ENCODE measurements at regions not wholly inside any gene's neighbourhood (a gene's known extent, or its start where the extent isn't known, plus 50 kb on each side); places are given as distances from the start of the nearest gene placed in this dataset.
A peak's percentile ranks its signal among the peaks of the same experiment; 100 is the strongest.

DNA sequence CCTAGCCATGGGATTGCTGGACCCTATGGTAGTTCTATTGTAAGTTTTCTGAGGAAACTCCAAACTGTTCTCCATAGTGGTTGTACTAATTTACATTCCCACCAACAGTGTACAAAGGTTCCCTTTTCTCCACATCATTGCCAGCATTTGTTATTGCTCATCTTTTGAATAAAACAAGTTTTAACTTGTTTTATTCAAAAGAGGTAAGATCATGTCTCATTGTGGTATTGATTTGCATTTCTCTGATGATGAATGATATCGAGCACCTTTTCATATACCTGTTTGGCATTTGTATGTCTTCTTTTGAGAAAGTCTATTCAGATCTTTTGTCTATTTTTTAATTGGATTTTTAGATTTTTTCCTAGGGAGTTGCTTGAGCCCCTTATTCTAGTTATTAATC is 819.1 kb downstream of the TUSC7 start:
- DNase-seq: no peak

- DNase-seq: no peak
Measured at GRCh38 chr3:117531078-117531767, 821.6 kb downstream of the TUSC7 start.

- DNase-seq: no peak
Measured at GRCh38 chr3:117532268-117532667, 822.7 kb downstream of the TUSC7 start.

DNA sequence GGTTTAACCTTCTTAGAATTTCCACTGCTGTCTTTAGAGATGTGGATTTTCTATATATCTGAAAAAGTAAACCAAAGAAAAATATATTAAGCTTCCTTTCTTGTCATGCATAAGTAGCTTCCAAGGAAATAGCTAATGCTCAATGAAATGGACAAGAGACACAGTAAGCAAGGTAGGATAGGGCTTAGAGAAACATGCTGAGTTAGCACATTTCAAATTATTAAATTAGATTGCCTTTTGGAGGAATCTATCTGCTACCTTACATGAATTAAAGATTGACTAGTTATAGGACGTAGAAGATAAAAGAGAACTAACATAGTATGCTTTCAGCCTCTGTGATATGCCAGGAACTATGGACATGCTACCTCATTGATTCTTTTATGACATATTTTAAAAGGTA is 824.6 kb downstream of the TUSC7 start:
- no peak for DNase-seq

DNA sequence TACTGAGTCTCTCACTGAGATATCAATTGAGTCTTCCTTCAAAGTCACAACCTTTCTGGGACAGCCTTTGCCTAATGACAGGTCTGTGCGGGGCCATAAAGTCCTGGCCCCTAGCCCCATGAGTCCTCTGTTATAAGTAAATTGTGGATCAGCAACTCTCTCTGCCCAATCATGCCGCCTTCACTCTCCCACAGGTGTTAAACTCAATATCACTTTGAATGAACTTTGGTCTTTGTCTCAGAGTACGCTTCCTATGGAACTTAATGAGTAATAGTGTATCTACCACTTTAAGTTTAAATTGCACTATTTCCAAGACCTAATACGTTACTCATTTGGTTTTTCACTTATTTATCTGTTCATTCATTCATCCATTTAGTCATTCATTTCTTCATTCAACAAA is 826.4 kb downstream of the TUSC7 start:
- DNase-seq: no peak

- DNase-seq: no peak
Measured at GRCh38 chr3:117537949-117538348, 828.4 kb downstream of the TUSC7 start.

- no peak for DNase-seq
Measured at GRCh38 chr3:117539729-117540128, 830.1 kb downstream of the TUSC7 start.

DNA sequence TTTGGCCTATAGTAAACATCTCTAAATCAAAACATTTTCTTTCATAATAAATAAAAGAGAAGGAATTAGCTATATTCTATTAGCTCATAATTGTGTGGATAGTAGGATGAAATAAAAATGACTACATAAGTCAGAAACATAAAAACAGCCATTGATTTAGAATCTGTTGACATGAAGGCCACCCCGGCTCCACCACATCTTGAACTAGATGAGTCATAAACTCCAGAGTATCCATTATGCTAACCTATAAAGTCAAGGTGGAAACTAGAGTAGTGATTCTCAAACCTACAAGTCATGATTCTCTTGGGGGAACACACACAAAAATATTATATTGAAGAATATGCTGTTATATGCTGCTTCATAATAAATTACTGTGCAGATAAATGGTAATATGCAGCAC is 831.0 kb downstream of the TUSC7 start:
- no peak for DNase-seq

DNA sequence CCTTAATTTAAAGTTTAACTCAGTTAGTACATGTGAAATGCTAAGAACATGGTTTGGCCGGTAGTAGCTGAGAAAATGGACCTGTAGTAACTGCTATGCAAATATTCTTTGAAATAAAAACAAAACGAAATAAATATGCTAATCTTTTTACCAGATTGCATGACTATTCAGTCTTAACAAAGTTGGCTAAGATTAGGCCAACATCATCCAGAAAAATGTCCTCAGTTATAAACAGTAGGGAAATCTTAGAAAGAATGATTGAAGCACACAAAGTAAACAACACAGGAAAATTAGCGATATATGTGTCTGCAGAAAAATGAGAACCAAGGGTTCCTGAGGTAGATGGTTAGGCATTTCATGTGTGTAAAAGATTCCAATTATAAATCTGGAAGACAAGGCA is 832.1 kb downstream of the TUSC7 start:
- no peak for DNase-seq

GRCh38 chr3:117543521-117543920 is 833.9 kb downstream of the TUSC7 start:
- no peak for DNase-seq

- DNase-seq: no peak
Measured at GRCh38 chr3:117545484-117545883, 835.9 kb downstream of the TUSC7 start.

GRCh38 chr3:117547956-117548550 is 838.5 kb downstream of the TUSC7 start:
- peak; percentile 84 for DNase-seq

DNA sequence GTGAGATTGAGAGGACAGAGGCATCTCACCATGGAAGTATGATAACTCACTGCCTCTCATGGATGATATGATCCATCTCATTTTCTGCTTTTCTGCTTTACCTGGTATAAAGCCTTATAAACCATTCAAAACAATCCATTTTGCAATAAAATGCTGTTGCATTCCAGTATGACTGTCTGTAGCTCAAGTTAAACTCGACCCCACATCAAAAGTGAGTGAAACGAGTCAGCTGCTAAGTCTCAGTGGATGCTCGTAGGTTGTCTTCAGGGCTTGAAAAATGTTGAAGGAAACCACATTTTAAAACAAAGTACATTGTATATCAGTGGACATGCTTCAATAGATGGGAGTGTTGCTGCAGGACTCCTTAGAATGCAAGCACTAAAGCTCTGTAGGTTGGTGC is 839.0 kb downstream of the TUSC7 start:
- peak; percentile 8 for DNase-seq

GRCh38 chr3:117549716-117550115 is 840.1 kb downstream of the TUSC7 start:
- DNase-seq: peak; percentile 6

- no peak for DNase-seq
Measured at GRCh38 chr3:117550766-117551165, 841.2 kb downstream of the TUSC7 start.

DNA sequence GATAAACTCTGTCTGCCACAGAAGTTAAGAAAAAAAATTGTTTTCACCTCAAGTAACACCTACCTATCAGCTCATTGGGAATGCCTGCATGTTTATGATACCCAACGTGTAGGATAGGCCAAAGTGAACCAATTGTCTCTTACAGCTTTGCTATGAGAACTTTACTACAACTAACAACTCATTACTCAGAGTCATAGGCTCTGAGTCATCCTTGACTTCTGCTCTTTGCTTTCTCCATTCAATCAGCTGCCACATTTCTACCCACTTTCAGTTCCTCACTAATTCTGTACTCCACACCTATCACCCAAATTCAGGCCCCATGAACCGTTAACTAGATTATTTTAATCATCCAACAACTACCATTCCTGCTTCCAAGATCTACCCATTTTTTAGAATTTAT is 843.9 kb downstream of the TUSC7 start:
- DNase-seq: peak; percentile 47

GRCh38 chr3:117556646-117557407 is 847.2 kb downstream of the TUSC7 start:
- DNase-seq: no peak

DNA sequence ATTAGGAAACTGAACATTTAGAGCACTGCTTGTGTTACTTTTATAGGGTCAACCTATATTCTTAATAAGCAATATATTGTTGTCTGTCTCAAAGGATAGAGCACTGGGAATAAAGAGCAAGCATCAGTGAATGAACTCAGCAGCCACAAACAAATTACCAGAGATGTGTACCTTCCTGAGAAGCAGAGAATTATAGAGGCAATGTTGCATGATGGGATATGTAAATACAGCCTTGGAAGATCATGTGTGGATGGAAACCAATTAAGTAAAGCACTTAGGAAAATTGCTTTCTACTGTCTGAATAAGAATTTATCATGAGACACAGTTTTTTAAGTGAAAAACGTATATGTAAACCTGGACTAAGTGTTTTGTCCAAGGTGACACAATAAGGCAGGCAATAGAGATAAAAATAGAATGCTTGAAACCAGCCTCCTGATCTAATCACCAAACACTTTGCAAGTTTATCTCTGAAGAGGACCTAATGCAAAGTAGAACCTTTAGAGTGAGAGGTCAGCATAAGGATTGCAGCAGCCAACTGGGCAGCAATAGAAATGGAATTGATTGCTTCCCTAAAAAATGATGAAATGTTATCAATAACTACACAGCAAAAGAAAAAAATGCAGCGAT is 848.0 kb downstream of the TUSC7 start:
- no peak for DNase-seq

DNA sequence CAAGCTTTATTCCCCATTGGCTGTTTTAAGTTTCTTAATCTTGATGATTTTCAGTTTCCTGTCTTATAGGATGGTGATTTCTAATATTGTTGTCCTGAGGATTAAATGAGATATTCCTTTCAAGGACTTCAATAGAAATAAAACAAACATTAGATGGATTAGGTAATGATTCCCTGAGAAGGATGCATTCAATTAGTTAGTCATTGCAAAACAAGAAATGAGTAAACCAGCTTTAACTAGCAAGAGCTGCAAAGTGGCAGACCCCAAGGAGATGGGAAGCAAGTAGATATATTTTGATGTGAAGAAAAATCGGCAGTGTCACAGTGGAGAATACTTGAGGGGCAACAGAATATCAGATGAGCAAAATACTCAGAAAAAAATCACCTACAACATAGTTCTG is 849.1 kb downstream of the TUSC7 start:
- DNase-seq: no peak

DNA sequence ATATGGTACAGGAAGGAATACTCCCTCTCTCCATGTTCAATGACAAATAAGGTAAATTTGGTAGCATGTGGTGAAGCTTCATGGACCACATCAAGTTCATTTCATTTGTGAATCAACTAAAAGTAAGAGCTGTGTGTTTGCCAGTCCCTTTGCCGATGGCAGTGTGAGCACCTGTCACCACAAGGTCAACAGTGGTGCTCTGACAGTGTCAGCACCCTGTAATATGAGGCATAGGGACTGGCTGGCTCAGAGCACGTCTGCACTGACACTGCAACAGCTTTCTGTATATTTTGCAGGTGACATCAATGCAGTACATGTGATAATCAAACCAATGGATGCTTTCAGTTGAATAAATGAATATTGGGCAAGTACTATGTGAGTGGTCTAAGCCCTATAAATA is 852.4 kb downstream of the TUSC7 start:
- no peak for DNase-seq

DNA sequence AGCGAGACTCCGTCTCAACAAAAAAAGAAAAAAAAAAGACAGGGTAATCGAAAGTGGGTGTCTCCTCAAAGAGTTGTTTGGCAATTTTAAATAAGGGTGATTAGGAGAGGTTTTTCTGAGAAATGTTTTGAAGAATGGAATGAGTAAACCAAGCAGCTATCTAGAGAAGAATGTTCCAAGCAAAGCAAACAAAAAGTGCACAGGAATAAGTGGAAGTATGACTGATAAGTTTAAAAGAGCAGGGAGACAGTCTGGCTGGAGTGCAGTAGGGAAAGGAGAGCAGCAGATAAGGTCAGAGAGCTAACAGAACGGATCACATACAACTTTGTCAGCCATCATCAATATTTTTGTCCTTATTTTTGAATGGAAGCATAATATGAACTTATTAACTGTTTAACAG is 853.5 kb downstream of the TUSC7 start:
- no peak for DNase-seq

DNA sequence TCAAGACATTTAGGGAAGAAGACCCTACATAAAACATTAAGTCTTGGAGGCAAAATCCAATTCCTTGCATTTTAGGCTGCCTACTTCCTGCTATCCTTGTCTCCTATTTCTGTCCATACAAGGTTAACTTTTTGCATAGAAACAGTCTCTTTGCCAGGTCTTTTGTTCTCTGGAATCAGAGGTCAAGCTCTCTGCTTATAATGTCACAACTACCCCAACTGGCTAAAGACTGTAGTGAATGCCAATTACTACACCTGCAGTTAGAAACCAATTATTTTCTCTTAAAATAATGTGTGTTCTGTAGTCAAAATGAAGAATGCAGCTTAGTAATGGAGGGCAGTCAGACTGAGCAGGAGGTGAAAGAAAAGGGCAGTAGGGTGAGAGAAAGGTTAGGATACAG is 856.2 kb downstream of the TUSC7 start:
- DNase-seq: no peak

DNA sequence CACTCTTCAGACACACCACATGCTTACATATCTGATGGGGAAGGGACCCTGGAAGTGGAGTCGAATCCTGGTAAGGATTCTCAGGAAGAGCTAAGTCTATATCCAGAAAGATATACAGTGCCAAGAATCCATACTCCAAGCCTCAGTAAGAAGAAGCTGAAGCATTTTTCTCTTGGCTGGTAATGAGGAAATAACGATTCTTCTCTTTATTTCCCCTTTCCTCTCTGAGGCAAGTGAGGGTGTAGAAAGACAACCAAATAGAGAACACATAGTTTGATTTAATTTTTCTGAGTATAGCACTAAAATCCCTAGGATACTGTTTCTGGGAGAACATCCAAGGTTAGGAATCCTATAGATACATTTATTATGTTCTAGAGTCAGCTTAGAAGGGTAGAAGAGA is 857.3 kb downstream of the TUSC7 start:
- no peak for DNase-seq

DNA sequence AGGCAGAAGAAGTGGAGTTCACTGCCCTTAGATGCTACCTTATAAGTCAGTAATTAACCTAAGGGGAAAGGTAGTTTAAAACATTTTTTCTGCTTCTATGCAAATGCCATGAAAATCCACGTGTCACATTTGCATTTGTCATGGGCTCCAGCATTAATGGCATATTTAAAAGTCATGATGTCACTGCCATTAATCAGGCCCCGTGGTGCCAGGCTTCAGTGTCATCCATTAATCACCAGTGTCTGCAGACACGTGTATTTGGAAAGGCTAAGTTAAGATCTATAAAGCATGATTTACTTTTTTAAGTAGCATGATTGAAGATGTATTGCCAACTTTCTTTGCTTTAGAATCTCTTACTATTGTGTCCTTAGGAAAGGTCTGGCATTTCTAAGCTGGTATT is 857.8 kb downstream of the TUSC7 start:
- DNase-seq: no peak
